H1 (cell line): ENCODE measurements at regions not wholly inside any gene's neighbourhood (a gene's known extent, or its start where the extent isn't known, plus 50 kb on each side); places are given as distances from the start of the nearest gene placed in this dataset.

Experiments used
- CTCF ChIA-PET: fragments of 300-600 bp; sonication (Branson Sonifier 250); formaldehyde crosslinking; loops from one replicate; lab custom pipeline; 2021; ENCODE audit not compliant: partially characterized antibody; lab: Charles Lee
- POLR2A ChIA-PET: fragments of 300-600 bp; sonication (Branson Sonifier 250); formaldehyde crosslinking; loops from one replicate; lab custom pipeline; 2021; ENCODE audit warnings: inconsistent platforms; ENCODE audit not compliant: partially characterized antibody; lab: Charles Lee
- DNase-seq, 2 experiments: peaks; one replicate each; pipeline versions ENCODE4 v3.0.0 to v3.0.0-alpha.2; 2010 to 2022; ENCODE audit warnings: low spot score in 2 of 2, low read depth in 1 of 2, mixed read lengths in 1 of 2
- FAIRE-seq: peaks from 2 replicates; lab custom pipeline; 2011; peaks lifted over from hg19 to GRCh38; lab: Jason Lieb, UNC
- H2AFZ ChIP-seq: 2 replicates; pipeline ENCODE4 v1.8.1; 2012; ENCODE audit warnings: low read length, inconsistent platforms
- H2AK5ac ChIP-seq: 2 replicates; pipeline ENCODE4 v1.6.1; 2013; ENCODE audit warnings: low read depth, low read length
- H2BK120ac ChIP-seq: replicated peaks from 2 replicates; pipeline ENCODE3; 2013; ENCODE audit warnings: low read depth, low read length, inconsistent platforms
- H2BK12ac ChIP-seq: 2 replicates; pipeline ENCODE4 v1.6.1; 2013; ENCODE audit warnings: low read depth, low read length
- H2BK15ac ChIP-seq: 2 replicates; pipeline ENCODE4 v1.6.1; 2013; ENCODE audit warnings: low read length
- H2BK20ac ChIP-seq: 2 replicates; pipeline ENCODE4 v1.6.1; 2013; ENCODE audit warnings: low read length
- H2BK5ac ChIP-seq: 2 replicates; pipeline ENCODE4 v1.6.1; 2013; ENCODE audit warnings: low read depth, low read length
- H3K14ac ChIP-seq: 2 replicates; pipeline ENCODE4 v1.6.1; 2013; ENCODE audit warnings: inconsistent platforms; ENCODE audit not compliant: insufficient read length
- H3K18ac ChIP-seq: 2 replicates; pipeline ENCODE4 v1.6.1; 2013; ENCODE audit warnings: low read length; ENCODE audit errors: extremely low read depth
- H3K23ac ChIP-seq: 2 replicates; pipeline ENCODE4 v1.6.1; 2013; ENCODE audit warnings: inconsistent platforms; ENCODE audit not compliant: insufficient read length
- H3K23me2 ChIP-seq: 2 replicates; pipeline ENCODE4 v1.6.1; 2013; ENCODE audit warnings: low read depth, low read length
- H3K27ac ChIP-seq: 2 replicates; pipeline ENCODE4 v1.6.1; 2011; ENCODE audit warnings: low read depth, low read length, inconsistent platforms
- H3K27me3 ChIP-seq, 4 experiments: replicated peaks in 1 of 4; 1 replicate in 1 of 4; 2 replicates in 3 of 4; pipeline versions ENCODE4 v1.6.1 to v1.8.1; 2011 to 2013; ENCODE audit warnings: low read length in 3 of 4, mild to moderate bottlenecking in 3 of 4, inconsistent platforms in 2 of 4, mixed read lengths in 2 of 4, moderate library complexity in 1 of 4; ENCODE audit not compliant: control insufficient read depth in 3 of 4, insufficient read depth in 3 of 4; ENCODE audit errors: extremely low read depth in 1 of 4
- H3K36me3 ChIP-seq, 4 experiments: 2 replicates each; pipeline versions ENCODE4 v1.6.1 to v1.8.1; 2011 to 2013; ENCODE audit warnings: mild to moderate bottlenecking in 4 of 4, low read length in 3 of 4, moderate library complexity in 2 of 4, control low read depth in 1 of 4, inconsistent platforms in 1 of 4; ENCODE audit not compliant: insufficient read depth in 4 of 4, control insufficient read depth in 2 of 4
- H3K4ac ChIP-seq: replicated peaks from 2 replicates; pipeline ENCODE3; 2013; ENCODE audit warnings: low read length, low read depth, mixed read lengths, inconsistent platforms; ENCODE audit not compliant: insufficient read length
- H3K4me1 ChIP-seq, 4 experiments: replicated peaks in 1 of 4; 1 replicate in 1 of 4; 2 replicates in 3 of 4; pipeline versions ENCODE4 v1.6.1 to v1.8.1; 2011 to 2013; ENCODE audit warnings: low read length in 3 of 4, inconsistent platforms in 2 of 4, mixed read lengths in 1 of 4; ENCODE audit not compliant: insufficient read depth in 4 of 4, control insufficient read depth in 3 of 4
- H3K4me2 ChIP-seq, 2 experiments: 2 replicates each; pipeline versions ENCODE4 v1.6.1 to v1.8.1; 2011 to 2013; ENCODE audit warnings: low read depth in 2 of 2, low read length in 2 of 2, control low read depth in 1 of 2, inconsistent platforms in 1 of 2, mild to moderate bottlenecking in 1 of 2; ENCODE audit not compliant: insufficient read depth in 1 of 2
- H3K4me3 ChIP-seq, 4 experiments: fragments of 200-600, 300-600 bp in 1 of 4; sonication (generic), shearing (Covaris generic), sonication (Bioruptor Twin) in 1 of 4; 2 replicates each; pipeline versions ENCODE4 v1.5.1 to v1.8.1; 2011 to 2016; ENCODE audit warnings: low read length in 4 of 4, low read depth in 3 of 4, control low read depth in 2 of 4, inconsistent platforms in 2 of 4, mild to moderate bottlenecking in 2 of 4, mixed read lengths in 1 of 4, moderate library complexity in 1 of 4; ENCODE audit not compliant: insufficient read depth in 2 of 4; ENCODE audit errors: extremely low read depth in 1 of 4
- H3K56ac ChIP-seq: replicated peaks from 2 replicates; pipeline ENCODE3; 2013; ENCODE audit warnings: low read depth, mild to moderate bottlenecking, mixed read lengths, low read length, inconsistent platforms; ENCODE audit not compliant: insufficient read length
- H3K79me1 ChIP-seq: 2 replicates; pipeline ENCODE4 v1.6.1; 2013; ENCODE audit warnings: low read depth, low read length, control low read depth
- H3K79me2 ChIP-seq, 2 experiments: 2 replicates each; pipeline versions ENCODE4 v1.6.1 to v1.8.1; 2012 to 2013; ENCODE audit warnings: low read length in 2 of 2, mild to moderate bottlenecking in 2 of 2, inconsistent platforms in 1 of 2; ENCODE audit not compliant: insufficient read depth in 2 of 2, control insufficient read depth in 1 of 2
- H3K9ac ChIP-seq, 4 experiments: replicated peaks in 1 of 4; 1 replicate in 1 of 4; 2 replicates in 3 of 4; pipeline versions ENCODE4 v1.6.1 to v1.8.1; 2011 to 2013; ENCODE audit warnings: low read depth in 3 of 4, low read length in 3 of 4, control low read depth in 2 of 4, mild to moderate bottlenecking in 2 of 4, moderate library complexity in 2 of 4, inconsistent platforms in 1 of 4; ENCODE audit errors: extremely low read depth in 1 of 4
- H3K9me3 ChIP-seq, 2 experiments: 2 replicates each; pipeline versions ENCODE4 v1.6.1 to v1.8.1; 2012 to 2013; ENCODE audit warnings: mild to moderate bottlenecking in 2 of 2, moderate library complexity in 2 of 2, control low read depth in 1 of 2, inconsistent platforms in 1 of 2, low read depth in 1 of 2, low read length in 1 of 2, mixed read lengths in 1 of 2; ENCODE audit not compliant: insufficient read depth in 2 of 2
- H4K20me1 ChIP-seq, 2 experiments: replicated peaks in 1 of 2; 2 replicates each; pipeline versions ENCODE3 to v1.8.1; 2011 to 2013; ENCODE audit warnings: inconsistent platforms in 2 of 2, low read length in 2 of 2, mild to moderate bottlenecking in 1 of 2; ENCODE audit not compliant: insufficient read depth in 2 of 2, control insufficient read depth in 1 of 2
- H4K5ac ChIP-seq: 2 replicates; pipeline ENCODE4 v1.6.1; 2013; ENCODE audit warnings: low read length, low read depth, mixed read lengths, inconsistent platforms; ENCODE audit not compliant: insufficient read length
- H4K8ac ChIP-seq: 2 replicates; pipeline ENCODE4 v1.8.0; 2013; ENCODE audit warnings: mild to moderate bottlenecking, moderate library complexity, low read length, inconsistent platforms; ENCODE audit not compliant: insufficient read depth; ENCODE audit errors: extremely low read depth
- H4K91ac ChIP-seq: replicated peaks from 2 replicates; pipeline ENCODE3; 2013; ENCODE audit warnings: low read length, mixed read lengths, inconsistent platforms; ENCODE audit not compliant: insufficient read length
- CBX5 ChIP-seq: fragments of 300-800, 300-1000 bp; sonication (generic); IDR thresholded peaks from 2 replicates; pipeline ENCODE4 v1.7.1; 2016; ENCODE audit warnings: antibody characterized with exemption, low read length, low read depth
- CREB1 ChIP-seq: IDR thresholded peaks from 2 replicates; pipeline ENCODE4 v1.6.1; 2012; ENCODE audit warnings: inconsistent platforms
- POLR2A ChIP-seq, 2 experiments: IDR thresholded peaks; 1 replicate in 1 of 2; 2 replicates in 1 of 2; pipeline ENCODE4 v1.6.1; 2011; ENCODE audit warnings: low read depth in 2 of 2, low read length in 2 of 2, mild to moderate bottlenecking in 2 of 2; ENCODE audit errors: control extremely low read depth in 1 of 2
- RXRA ChIP-seq: IDR thresholded peaks from 2 replicates; pipeline ENCODE4 v1.6.1; 2011; ENCODE audit warnings: low read depth, mild to moderate bottlenecking, low read length, moderate library complexity; ENCODE audit not compliant: insufficient read depth
- WGBS, 2 experiments: shearing (Covaris generic) in 1 of 2; methylation state at CpG; one replicate each; pipeline versions ENCODE4 v1.1.6 to v1.1.7; 2013 to 2015; ENCODE audit warnings: low lambda C conversion rate in 2 of 2, mixed read lengths in 2 of 2, inconsistent platforms in 1 of 2, low coverage in 1 of 2, missing lambda C conversion rate in 1 of 2; ENCODE audit not compliant: insufficient replicate concordance in 2 of 2, insufficient coverage in 1 of 2, insufficient read length in 1 of 2; ENCODE audit errors: extremely low coverage in 1 of 2, missing lambda C conversion rate in 1 of 2; 5-methylcytosine and 5-hydroxymethylcytosine counted together

- H2BK20ac ChIP-seq = no peak overlapping the region
- no peak overlapping the region for H3K56ac ChIP-seq
- H3K36me3 ChIP-seq = no peaks in the 10 kb centered on the region
- H4K91ac ChIP-seq = no peak overlapping the region
- no peak overlapping the region for H2BK12ac ChIP-seq
- H4K5ac ChIP-seq = no peak overlapping the region
- H3K4me1 ChIP-seq = no peaks in the 10 kb centered on the region
- H3K27ac ChIP-seq = no peak overlapping the region
- H2BK15ac ChIP-seq = no peak overlapping the region
- no peak overlapping the region for H2AFZ ChIP-seq
- H2BK5ac ChIP-seq = no peak overlapping the region
- no peak overlapping the region for H3K9ac ChIP-seq
- no peak overlapping the region for H3K23ac ChIP-seq
- H3K23me2 ChIP-seq = no peaks in the 10 kb centered on the region
- no peaks in the 10 kb centered on the region for H3K79me1 ChIP-seq
- no peak overlapping the region for H3K4me2 ChIP-seq
- no peak for DNase-seq
- WGBS, 2 experiments = 100% methylated on average over 1 of the region's 1 CpG; no CpG with 5 or more reads in 1 of the 2 experiments
- no peak overlapping the region for H3K18ac ChIP-seq
- no peaks in the 10 kb centered on the region for H3K79me2 ChIP-seq
- no peaks in the 10 kb centered on the region for H3K9me3 ChIP-seq
- H3K14ac ChIP-seq = no peak overlapping the region
- POLR2A ChIA-PET = no interaction called here
- CTCF ChIA-PET = interaction anchor here (0.7 to 1.0 kb wide), 2 partner anchors 112 to 145 kb away, joined by 3 to 4 read pairs; no protein-coding TSS in a partner anchor
- H3K4ac ChIP-seq = no peak overlapping the region
- no peak overlapping the region for H4K8ac ChIP-seq
- no peaks in the 10 kb centered on the region for H3K27me3 ChIP-seq
- no peak for FAIRE-seq
- H2AK5ac ChIP-seq = no peak overlapping the region
- H3K4me3 ChIP-seq = no peak overlapping the region
- no peak overlapping the region for H2BK120ac ChIP-seq
- no peaks in the 10 kb centered on the region for H4K20me1 ChIP-seq
- TF ChIP-seq CBX5 (no peak), RXRA (no peak), POLR2A (IDR thresholded peaks at IDR 0.05; ENCODE audit: control extremely low read depth in 1 of 2, low read depth in 2 of 2, low read length in 2 of 2) (no peak), CREB1 (no peak)
Measured at GRCh38 chr9:13769641-13770040, 490.1 kb upstream of the MPDZ start.
